GM21528 (cell line): ENCODE measurements at regions not wholly inside any gene's neighbourhood (a gene's known extent, or its start where the extent isn't known, plus 50 kb on each side); places are given as distances from the start of the nearest gene placed in this dataset.

Experiments used
- ATAC-seq: cut with Tn5 transposase; IDR thresholded peaks from one replicate; pipeline ENCODE4 v1.9.1; 2021; ENCODE audit warnings: mild to moderate bottlenecking, moderate library complexity; ENCODE audit not compliant: unreplicated experiment, low FRiP score

GRCh38 chr4:148831945-148832344, 389.7 kb upstream of the NR3C2 start:
- no peak for ATAC-seq

GRCh38 chr4:148828291-148828690, 386.1 kb upstream of the NR3C2 start:
- no peak for ATAC-seq

- ATAC-seq, result no peak
Observed at GRCh38 chr4:148827781-148828180, 385.6 kb upstream of the NR3C2 start.

- ATAC-seq, result no peak
Observed at GRCh38 chr4:148823419-148823769, 381.2 kb upstream of the NR3C2 start.

GRCh38 chr4:148822572-148823418, 380.6 kb upstream of the NR3C2 start:
- ATAC-seq, result no peak

GRCh38 chr4:148814030-148814429, 371.8 kb upstream of the NR3C2 start:
- no peak for ATAC-seq

- no peak for ATAC-seq
Observed at GRCh38 chr4:148813289-148813688, 371.1 kb upstream of the NR3C2 start.

- no peak for ATAC-seq
Observed at GRCh38 chr4:148812101-148812500, 369.9 kb upstream of the NR3C2 start.

- no peak for ATAC-seq
Observed at GRCh38 chr4:148810461-148810860, 368.2 kb upstream of the NR3C2 start.

GRCh38 chr4:148808416-148808815, 366.2 kb upstream of the NR3C2 start:
- ATAC-seq, result no peak

- no peak for ATAC-seq
Observed at GRCh38 chr4:148800940-148801339, 358.7 kb upstream of the NR3C2 start.

GRCh38 chr4:148800336-148800885, 358.2 kb upstream of the NR3C2 start:
- ATAC-seq, result no peak

GRCh38 chr4:148795156-148795864, 353.1 kb upstream of the NR3C2 start:
- ATAC-seq, result no peak

- ATAC-seq, result no peak
Observed at GRCh38 chr4:148793221-148793620, 351.0 kb upstream of the NR3C2 start.

- ATAC-seq, result no peak
Observed at GRCh38 chr4:148790691-148791090, 348.5 kb upstream of the NR3C2 start.

- ATAC-seq, result no peak
Observed at GRCh38 chr4:148790246-148790645, 348.0 kb upstream of the NR3C2 start.

- no peak for ATAC-seq
Observed at GRCh38 chr4:148787831-148788477, 345.7 kb upstream of the NR3C2 start.

GRCh38 chr4:148787285-148787684, 345.1 kb upstream of the NR3C2 start:
- no peak for ATAC-seq

- ATAC-seq, result no peak
Observed at GRCh38 chr4:148786699-148787098, 344.5 kb upstream of the NR3C2 start.

GRCh38 chr4:148782284-148782683, 340.1 kb upstream of the NR3C2 start:
- ATAC-seq, result no peak

- no peak for ATAC-seq
Observed at GRCh38 chr4:148780426-148781005, 338.3 kb upstream of the NR3C2 start.
